CD4-positive, alpha-beta memory T cell (primary cell): ENCODE measurements at regions not wholly inside any gene's neighbourhood (a gene's known extent, or its start where the extent isn't known, plus 50 kb on each side); places are given as distances from the start of the nearest gene placed in this dataset.

ENCODE experiments used
- CTCF ChIA-PET: fragments of 350-600 bp; sonication (Branson Sonifier 250); formaldehyde crosslinking; loops from one replicate; lab custom pipeline; 2021; ENCODE audit warnings: inconsistent platforms; ENCODE audit not compliant: partially characterized antibody; lab: Charles Lee
- POLR2A ChIA-PET: fragments of 350-600 bp; sonication (Branson Sonifier 250); formaldehyde crosslinking; loops from one replicate; lab custom pipeline; 2021; ENCODE audit not compliant: partially characterized antibody; lab: Charles Lee
- DNase-seq, 5 donors: peaks; one replicate each; pipeline versions ENCODE4 v3.0.0 to v3.0.0-alpha.2; 2020 to 2022; ENCODE audit warnings: mixed read lengths in 1 of 5
- H3K27ac ChIP-seq: one replicate; pipeline ENCODE4 v1.7.0; 2013; ENCODE audit warnings: low read depth, low read length
- H3K27me3 ChIP-seq: 2 replicates; pipeline ENCODE4 v1.7.0; 2013; ENCODE audit warnings: mild to moderate bottlenecking, low read length, moderate library complexity; ENCODE audit not compliant: insufficient read depth
- H3K36me3 ChIP-seq: 2 replicates; pipeline ENCODE4 v1.7.0; 2013; ENCODE audit warnings: mild to moderate bottlenecking, low read length, moderate library complexity; ENCODE audit not compliant: insufficient read depth
- H3K4me1 ChIP-seq: 2 replicates; pipeline ENCODE4 v1.7.0; 2013; ENCODE audit warnings: mild to moderate bottlenecking, low read length, moderate library complexity; ENCODE audit not compliant: insufficient read depth
- H3K4me3 ChIP-seq, 2 donors: one replicate each; pipeline ENCODE4 v1.7.0; 2013; ENCODE audit warnings: low read length in 2 of 2, mild to moderate bottlenecking in 1 of 2
- H3K9me3 ChIP-seq, 2 donors: one replicate each; pipeline ENCODE4 v1.7.0; 2013; ENCODE audit warnings: low read length in 2 of 2, control low read depth in 1 of 2; ENCODE audit not compliant: control insufficient read depth in 1 of 2
- H3K27ac Mint-ChIP-seq, 7 donors: one replicate each; pipeline ENCODE4 v1.8.0; 2020 to 2021; ENCODE audit warnings: mixed read lengths in 7 of 7, mild to moderate bottlenecking in 6 of 7, inconsistent platforms in 3 of 7, moderate library complexity in 3 of 7
- H3K27me3 Mint-ChIP-seq, 2 donors: one replicate each; pipeline ENCODE4 v1.8.0; 2020 to 2021; ENCODE audit warnings: mixed read lengths in 2 of 2
- H3K36me3 Mint-ChIP-seq, 2 donors: one replicate each; pipeline ENCODE4 v1.8.0; 2020 to 2021; ENCODE audit warnings: mixed read lengths in 2 of 2, inconsistent platforms in 1 of 2, mild to moderate bottlenecking in 1 of 2
- H3K4me1 Mint-ChIP-seq, 4 donors: one replicate each; pipeline ENCODE4 v1.8.0; 2020 to 2021; ENCODE audit warnings: mixed read lengths in 4 of 4, mild to moderate bottlenecking in 1 of 4
- H3K4me3 Mint-ChIP-seq, 8 donors: one replicate each; pipeline ENCODE4 v1.8.0; 2020 to 2021; ENCODE audit warnings: mixed read lengths in 8 of 8, mild to moderate bottlenecking in 7 of 8, moderate library complexity in 6 of 8, inconsistent platforms in 3 of 8
- H3K9me3 Mint-ChIP-seq, 8 donors: one replicate each; pipeline ENCODE4 v1.8.0; 2020 to 2021; ENCODE audit warnings: mixed read lengths in 8 of 8, mild to moderate bottlenecking in 5 of 8, inconsistent platforms in 3 of 8, moderate library complexity in 1 of 8
- intact Hi-C: fragments of 100-400 bp; cut with micrococcal nuclease; formaldehyde crosslinking; loops from one replicate; pipeline ENCODE4 v1.15.1; 2023

DNA sequence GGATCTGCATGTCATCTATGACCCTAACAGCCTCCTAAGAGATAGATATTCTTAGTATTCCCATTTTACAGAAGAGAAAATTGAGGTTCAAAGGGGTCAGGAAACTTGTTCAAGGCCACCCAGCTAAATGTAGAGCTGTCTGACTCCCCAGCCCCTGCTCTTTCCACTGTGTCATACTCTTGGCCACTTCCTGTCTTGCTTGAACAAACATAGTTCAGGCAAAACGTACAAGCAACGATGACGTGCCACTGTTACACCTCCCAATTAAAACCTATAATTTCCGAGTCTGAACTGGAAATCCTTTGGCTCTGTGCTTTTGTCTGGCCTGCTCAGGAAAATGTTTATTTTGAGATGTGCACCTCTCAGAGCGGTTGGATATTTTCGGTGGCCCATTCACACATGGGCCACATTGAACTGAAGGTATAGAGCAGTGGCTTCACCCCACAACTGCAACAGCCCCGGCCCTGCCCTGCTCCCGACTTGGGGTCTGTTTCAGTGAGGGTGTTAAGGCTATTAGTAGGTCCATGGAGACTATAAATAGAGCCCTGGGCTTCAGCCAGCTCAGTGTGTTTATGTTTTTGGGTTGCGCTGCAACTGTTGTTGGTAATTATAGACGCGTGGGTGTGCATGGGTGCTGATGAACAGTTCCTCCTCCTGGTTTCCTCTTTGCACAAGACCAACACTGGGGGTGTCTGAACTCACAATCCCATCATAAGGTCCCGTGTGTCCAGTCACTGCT is 172.3 kb upstream of the ADO start:
- no peaks in the 10 kb centered on the region for H3K9me3 Mint-ChIP-seq
- no peaks in the 10 kb centered on the region for H3K9me3 ChIP-seq
- no peaks in the 10 kb centered on the region for H3K36me3 Mint-ChIP-seq
- POLR2A ChIA-PET, result interaction anchor here (1.1 to 2.1 kb wide), 2 partner anchors 101 to 184 kb away, joined by 3 to 11 read pairs; partner anchors contain the start of gene EGR2
- peak overlapping the region in 1 of 2 donors; percentile 29 for H3K4me3 ChIP-seq
- no peaks in the 10 kb centered on the region for H3K36me3 ChIP-seq
- peak overlapping the region; percentile 22 to 80 (median 56) for H3K4me3 Mint-ChIP-seq
- DNase-seq, result peak; percentile 66 to 90 (median 77)
- H3K27me3 Mint-ChIP-seq, result no peaks in the 10 kb centered on the region
- peaks cover 39% of the 10 kb centered on the region for H3K4me1 ChIP-seq
- H3K4me1 Mint-ChIP-seq, result peaks cover 14 to 34% (median 27%) of the 10 kb centered on the region in 4 donors
- intact Hi-C loops, result loop anchor here (1.0 kb wide), 2 partner anchors 184 to 501 kb away; partner anchors contain the start of genes EGR2 and NRBF2
- H3K27ac ChIP-seq, result no peak overlapping the region
- CTCF ChIA-PET, result interaction anchor here (1.1 to 11.0 kb wide), 4 partner anchors 22 to 186 kb away, joined by 3 to 166 read pairs (median 6); partner anchors contain the start of gene EGR2
- H3K27me3 ChIP-seq, result no peaks in the 10 kb centered on the region
- peak overlapping the region; percentile 77 to 95 (median 87) for H3K27ac Mint-ChIP-seq

DNA sequence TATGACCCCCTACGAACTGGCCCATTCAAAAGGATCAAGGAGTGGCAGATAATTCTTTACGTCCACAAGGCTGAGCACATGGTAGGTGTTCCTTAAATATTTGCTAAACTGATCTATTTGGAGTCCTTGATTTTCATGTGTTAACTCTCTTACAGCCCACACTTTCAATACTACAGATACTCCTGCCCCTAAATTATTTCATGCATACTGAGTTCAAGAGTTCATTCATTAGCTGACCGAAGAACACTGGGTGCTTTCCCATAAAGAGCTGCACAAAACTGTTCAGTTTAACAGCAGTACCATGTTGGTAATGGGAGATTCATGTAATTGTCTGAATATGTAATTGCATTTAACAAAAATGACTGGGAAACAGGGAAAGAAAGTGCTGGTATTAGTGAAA is 170.5 kb upstream of the ADO start:
- Histone ChIP-seq H3K27ac (no peak overlapping the region), H3K4me1 (peaks cover 54% of the 10 kb centered on the region), H3K4me3 (no peak overlapping the region), H3K27me3 (no peaks in the 10 kb centered on the region), H3K9me3 (no peaks in the 10 kb centered on the region), H3K36me3 (no peaks in the 10 kb centered on the region)
- CTCF ChIA-PET, result interaction anchor here (1.3 to 11.0 kb wide), 4 partner anchors 11 to 525 kb away, joined by 3 to 166 read pairs (median 6); partner anchors contain the start of gene EGR2
- Mint-ChIP-seq H3K27me3 (no peaks in the 10 kb centered on the region), H3K4me1 (peaks cover 14 to 34% (median 27%) of the 10 kb centered on the region in 4 donors), H3K4me3 (no peak overlapping the region), H3K27ac (peak overlapping the region in 3 of 7 donors; percentile 7 to 80 (median 27)), H3K36me3 (no peaks in the 10 kb centered on the region), H3K9me3 (no peaks in the 10 kb centered on the region)
- intact Hi-C loops, result no loop called here
- POLR2A ChIA-PET, result interaction anchor here (0.9 to 7.1 kb wide), 3 partner anchors 95 to 183 kb away, joined by 3 to 84 read pairs (median 9); partner anchors contain the start of genes ADO and EGR2
- no peak for DNase-seq

DNA sequence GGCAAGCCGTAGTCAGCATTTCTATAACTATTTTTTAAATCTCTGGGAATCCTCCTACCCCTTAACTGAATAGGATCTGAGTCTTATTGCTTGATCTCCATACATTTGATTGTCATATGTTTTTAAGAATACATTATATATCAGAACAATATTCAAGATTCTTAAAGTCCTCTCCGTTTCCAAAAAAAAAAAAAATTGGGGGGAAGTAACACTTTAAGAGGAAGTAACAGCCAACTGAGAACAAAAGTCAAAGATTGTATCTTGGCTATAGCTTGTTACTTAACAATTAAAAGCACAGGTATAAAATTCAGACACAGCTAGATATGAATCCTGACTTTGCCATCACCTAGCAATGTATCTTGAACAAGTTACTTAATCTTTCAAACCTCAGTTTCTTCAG is 169.9 kb upstream of the ADO start:
- CTCF ChIA-PET, result interaction anchor here (0.8 to 11.0 kb wide), 5 partner anchors 12 to 524 kb away, joined by 3 to 166 read pairs (median 5); partner anchors contain the start of gene EGR2
- Mint-ChIP-seq H3K4me1 (peaks cover 14 to 34% (median 28%) of the 10 kb centered on the region in 4 donors), H3K36me3 (no peaks in the 10 kb centered on the region), H3K9me3 (no peaks in the 10 kb centered on the region), H3K27ac (peak overlapping the region in 3 of 7 donors; percentile 7 to 73 (median 17)), H3K4me3 (no peak overlapping the region), H3K27me3 (no peaks in the 10 kb centered on the region)
- intact Hi-C loops, result no loop called here
- H3K27ac ChIP-seq, result no peak overlapping the region
- no peak for DNase-seq
- H3K9me3 ChIP-seq, result no peaks in the 10 kb centered on the region
- H3K27me3 ChIP-seq, result no peaks in the 10 kb centered on the region
- no peaks in the 10 kb centered on the region for H3K36me3 ChIP-seq
- peaks cover 54% of the 10 kb centered on the region for H3K4me1 ChIP-seq
- POLR2A ChIA-PET, result interaction anchor here (0.9 to 7.1 kb wide), 3 partner anchors 94 to 182 kb away, joined by 3 to 84 read pairs (median 9); partner anchors contain the start of genes ADO and EGR2
- H3K4me3 ChIP-seq, result no peak overlapping the region

DNA sequence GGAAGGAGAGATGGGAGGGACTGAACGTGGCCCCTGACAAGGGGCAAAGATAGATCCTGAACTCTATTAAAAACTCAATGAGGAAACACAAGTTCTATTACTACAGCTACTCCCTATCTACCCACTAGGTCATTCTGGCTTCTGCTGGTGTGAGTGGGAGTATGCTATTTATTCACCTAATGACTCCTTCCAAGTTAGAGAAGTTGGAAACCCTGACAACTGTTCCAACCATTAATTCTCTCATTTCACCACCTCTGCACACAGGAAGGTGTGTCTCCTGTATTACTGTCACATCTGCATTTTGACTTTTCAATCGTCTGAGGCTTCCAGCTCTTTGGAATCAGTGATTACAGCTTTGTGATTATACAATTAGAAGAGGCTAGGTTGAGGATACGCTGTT is 169.4 kb upstream of the ADO start:
- intact Hi-C loops, result no loop called here
- no peak for DNase-seq
- H3K4me3 Mint-ChIP-seq, result peak overlapping the region in 1 of 8 donors; percentile 55
- H3K27ac Mint-ChIP-seq, result peak overlapping the region in 4 of 7 donors; percentile 17 to 86 (median 51)
- Histone ChIP-seq H3K4me1 (peaks cover 54% of the 10 kb centered on the region), H3K27ac (no peak overlapping the region), H3K9me3 (no peaks in the 10 kb centered on the region), H3K4me3 (no peak overlapping the region), H3K27me3 (no peaks in the 10 kb centered on the region), H3K36me3 (no peaks in the 10 kb centered on the region)
- no peaks in the 10 kb centered on the region for H3K36me3 Mint-ChIP-seq
- ChIA-PET CTCF (interaction anchor here (0.8 to 11.0 kb wide), 5 partner anchors 13 to 523 kb away, joined by 3 to 166 read pairs (median 5); partner anchors contain the start of gene EGR2), POLR2A (interaction anchor here (0.8 to 7.1 kb wide), 3 partner anchors 12 to 182 kb away, joined by 3 to 84 read pairs (median 9); partner anchors contain the start of genes ADO and EGR2)
- H3K9me3 Mint-ChIP-seq, result no peaks in the 10 kb centered on the region
- H3K4me1 Mint-ChIP-seq, result peaks cover 14 to 34% (median 29%) of the 10 kb centered on the region in 4 donors
- H3K27me3 Mint-ChIP-seq, result no peaks in the 10 kb centered on the region

DNA sequence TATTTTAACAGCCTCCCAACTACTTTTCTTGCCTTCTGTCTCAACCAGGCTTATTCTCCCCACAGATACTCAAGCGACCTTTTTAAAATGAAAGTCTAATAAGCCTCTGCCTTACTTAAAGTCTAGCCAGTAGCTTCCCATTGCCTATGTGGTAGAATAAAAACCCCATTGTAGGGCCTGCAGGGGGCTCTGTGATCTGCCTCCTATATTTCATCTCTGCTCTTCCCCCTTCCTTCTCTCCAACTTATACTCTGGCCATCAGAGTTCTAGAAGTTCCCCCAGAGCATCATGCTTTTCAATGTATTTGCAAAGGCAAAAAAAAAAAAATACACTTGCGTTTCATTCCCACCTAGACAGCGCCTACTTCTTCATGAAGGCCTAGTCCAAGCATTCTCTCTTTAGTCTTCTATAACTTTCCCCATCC is 167.7 kb upstream of the ADO start:
- H3K36me3 ChIP-seq, result no peaks in the 10 kb centered on the region
- no peak for DNase-seq
- CTCF ChIA-PET, result interaction anchor here (0.8 to 11.0 kb wide), 13 partner anchors 9 to 447 kb away, joined by 3 to 166 read pairs (median 5); partner anchors contain the start of genes ADO and EGR2
- H3K4me3 Mint-ChIP-seq, result no peak overlapping the region
- POLR2A ChIA-PET, result interaction anchor here (0.6 to 7.1 kb wide), 20 partner anchors 9 to 735 kb away, joined by 3 to 84 read pairs (median 4); partner anchors contain the start of genes ADO, EGR2 and NRBF2
- H3K4me1 ChIP-seq, result peaks cover 47% of the 10 kb centered on the region
- H3K4me1 Mint-ChIP-seq, result peaks cover 11 to 28% (median 22%) of the 10 kb centered on the region in 4 donors
- H3K4me3 ChIP-seq, result peak overlapping the region; percentile 31 to 34
- peak overlapping the region; percentile 78 for H3K27ac ChIP-seq
- no peaks in the 10 kb centered on the region for H3K9me3 ChIP-seq
- no peaks in the 10 kb centered on the region for H3K36me3 Mint-ChIP-seq
- no peak overlapping the region for H3K27ac Mint-ChIP-seq
- no peaks in the 10 kb centered on the region for H3K27me3 Mint-ChIP-seq
- H3K9me3 Mint-ChIP-seq, result no peaks in the 10 kb centered on the region
- H3K27me3 ChIP-seq, result no peaks in the 10 kb centered on the region
- intact Hi-C loops, result loop anchor here (1.0 to 2.0 kb wide), 6 partner anchors 18 to 179 kb away; partner anchors contain the start of genes ADO and EGR2

DNA sequence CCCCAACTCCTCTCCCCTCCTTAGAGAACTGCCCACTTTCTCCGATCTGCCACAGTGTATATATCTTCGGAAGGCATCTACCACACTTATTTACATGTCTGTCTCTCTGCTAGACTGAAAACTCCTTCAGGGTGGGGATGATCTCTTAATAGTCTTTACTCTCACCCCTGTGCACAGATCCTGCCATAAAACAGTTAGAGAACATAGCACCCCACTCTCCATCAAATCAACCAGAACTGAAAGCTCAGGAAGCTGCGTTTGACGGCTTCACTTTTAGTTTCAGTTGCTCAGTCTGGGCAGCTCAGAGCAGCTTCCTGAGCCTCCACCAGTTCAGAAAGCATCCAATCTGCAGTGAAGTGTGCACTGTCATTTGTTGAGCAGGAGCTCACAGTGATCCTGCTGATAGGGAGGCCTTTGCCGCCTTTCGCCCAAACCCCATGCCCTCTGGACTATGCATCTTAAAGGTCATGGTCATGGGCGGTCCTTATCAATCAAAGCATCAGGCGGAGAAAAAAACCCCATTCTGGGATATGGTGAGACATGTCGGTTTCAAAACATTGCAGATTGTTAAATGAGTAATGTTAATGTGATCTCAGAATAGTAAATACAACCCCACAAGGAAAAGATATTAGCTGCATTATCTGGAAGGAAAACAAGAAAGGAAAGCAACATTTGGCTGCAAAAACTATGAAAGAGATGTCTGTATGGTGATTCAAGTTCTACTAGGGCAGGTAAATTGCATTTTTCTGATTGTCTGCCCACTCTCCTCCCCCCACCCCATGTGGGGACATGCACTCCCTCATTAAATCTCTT is 167.1 kb upstream of the ADO start:
- intact Hi-C loops, result loop anchor here (1.0 to 2.0 kb wide), 6 partner anchors 19 to 179 kb away; partner anchors contain the start of genes ADO and EGR2
- Histone ChIP-seq H3K36me3 (no peaks in the 10 kb centered on the region), H3K4me3 (peak overlapping the region; percentile 31 to 34), H3K9me3 (no peaks in the 10 kb centered on the region), H3K4me1 (peaks cover 41% of the 10 kb centered on the region), H3K27ac (peak overlapping the region; percentile 78), H3K27me3 (no peaks in the 10 kb centered on the region)
- Mint-ChIP-seq H3K9me3 (no peaks in the 10 kb centered on the region), H3K36me3 (no peaks in the 10 kb centered on the region), H3K27me3 (no peaks in the 10 kb centered on the region), H3K4me3 (no peak overlapping the region), H3K27ac (no peak overlapping the region), H3K4me1 (peaks cover 6 to 22% (median 16%) of the 10 kb centered on the region in 4 donors)
- ChIA-PET POLR2A (interaction anchor here (0.6 to 7.1 kb wide), 22 partner anchors 10 to 735 kb away, joined by 3 to 84 read pairs (median 4); partner anchors contain the start of genes ADO, EGR2 and NRBF2), CTCF (interaction anchor here (0.7 to 11.0 kb wide), 16 partner anchors 10 to 447 kb away, joined by 3 to 166 read pairs (median 4); partner anchors contain the start of genes ADO and EGR2)
- DNase-seq, result peak; percentile 72 to 83 (median 75)
